Type B pancreatic cell (in vitro differentiated cells): ENCODE measurements at regions not wholly inside any gene's neighbourhood (a gene's known extent, or its start where the extent isn't known, plus 50 kb on each side); places are given as distances from the start of the nearest gene placed in this dataset.

Source experiments
- DNase-seq: peaks from one replicate; pipeline ENCODE4 v3.0.0; 2021; ENCODE audit warnings: mixed read lengths; ENCODE audit not compliant: unreplicated experiment; ENCODE audit errors: extremely low spot score
- H3K27ac Mint-ChIP-seq: 2 replicates; pipeline ENCODE4 v1.8.0; 2021; ENCODE audit warnings: mild to moderate bottlenecking, mixed read lengths
- H3K27me3 Mint-ChIP-seq: 2 replicates; pipeline ENCODE4 v1.8.0; 2021; ENCODE audit warnings: mixed read lengths
- H3K36me3 Mint-ChIP-seq: 2 replicates; pipeline ENCODE4 v1.8.0; 2021; ENCODE audit warnings: mixed read lengths
- H3K4me1 Mint-ChIP-seq: one replicate; pipeline ENCODE4 v1.8.0; 2021; ENCODE audit warnings: mixed read lengths; ENCODE audit not compliant: unreplicated experiment
- H3K4me3 Mint-ChIP-seq: 2 replicates; pipeline ENCODE4 v1.8.0; 2021; ENCODE audit warnings: mild to moderate bottlenecking, mixed read lengths
- H3K9me3 Mint-ChIP-seq: 2 replicates; pipeline ENCODE4 v1.8.0; 2021; ENCODE audit warnings: mixed read lengths
- TF ChIP-seq, protein P1 (sequence below): fragments of 200-600 bp; sonication (generic); conservative IDR thresholded peaks from 2 replicates; pipeline ENCODE4 v1.5.0; 2021; ENCODE audit warnings: antibody characterized with exemption, mild to moderate bottlenecking

- no peak for DNase-seq
- TF ChIP-seq, protein P1, sequence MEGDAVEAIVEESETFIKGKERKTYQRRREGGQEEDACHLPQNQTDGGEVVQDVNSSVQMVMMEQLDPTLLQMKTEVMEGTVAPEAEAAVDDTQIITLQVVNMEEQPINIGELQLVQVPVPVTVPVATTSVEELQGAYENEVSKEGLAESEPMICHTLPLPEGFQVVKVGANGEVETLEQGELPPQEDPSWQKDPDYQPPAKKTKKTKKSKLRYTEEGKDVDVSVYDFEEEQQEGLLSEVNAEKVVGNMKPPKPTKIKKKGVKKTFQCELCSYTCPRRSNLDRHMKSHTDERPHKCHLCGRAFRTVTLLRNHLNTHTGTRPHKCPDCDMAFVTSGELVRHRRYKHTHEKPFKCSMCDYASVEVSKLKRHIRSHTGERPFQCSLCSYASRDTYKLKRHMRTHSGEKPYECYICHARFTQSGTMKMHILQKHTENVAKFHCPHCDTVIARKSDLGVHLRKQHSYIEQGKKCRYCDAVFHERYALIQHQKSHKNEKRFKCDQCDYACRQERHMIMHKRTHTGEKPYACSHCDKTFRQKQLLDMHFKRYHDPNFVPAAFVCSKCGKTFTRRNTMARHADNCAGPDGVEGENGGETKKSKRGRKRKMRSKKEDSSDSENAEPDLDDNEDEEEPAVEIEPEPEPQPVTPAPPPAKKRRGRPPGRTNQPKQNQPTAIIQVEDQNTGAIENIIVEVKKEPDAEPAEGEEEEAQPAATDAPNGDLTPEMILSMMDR = no peak
- H3K27ac Mint-ChIP-seq = no peak overlapping the region
- no peak overlapping the region for H3K4me3 Mint-ChIP-seq
- no peaks in the 10 kb centered on the region for H3K36me3 Mint-ChIP-seq
- no peaks in the 10 kb centered on the region for H3K9me3 Mint-ChIP-seq
- H3K4me1 Mint-ChIP-seq = peaks cover 9% of the 10 kb centered on the region
- H3K27me3 Mint-ChIP-seq = no peaks in the 10 kb centered on the region
Measured at GRCh38 chr3:72137865-72138861, 353.2 kb upstream of the PROK2 start.

- Mint-ChIP-seq H3K9me3 (peaks cover 5% of the 10 kb centered on the region), H3K27ac (no peak overlapping the region), H3K27me3 (no peaks in the 10 kb centered on the region), H3K4me1 (no peaks in the 10 kb centered on the region), H3K36me3 (no peaks in the 10 kb centered on the region), H3K4me3 (no peak overlapping the region)
- no peak for DNase-seq
- TF ChIP-seq, protein P1 = no peak
Measured at GRCh38 chr3:72135636-72136035, 350.7 kb upstream of the PROK2 start.

GRCh38 chr3:72134989-72135451 lies 350.1 kb upstream of the PROK2 start:
- no peaks in the 10 kb centered on the region for H3K27me3 Mint-ChIP-seq
- no peaks in the 10 kb centered on the region for H3K4me1 Mint-ChIP-seq
- no peak for DNase-seq
- TF ChIP-seq, protein P1 = no peak
- no peaks in the 10 kb centered on the region for H3K36me3 Mint-ChIP-seq
- no peak overlapping the region for H3K4me3 Mint-ChIP-seq
- no peak overlapping the region for H3K27ac Mint-ChIP-seq
- H3K9me3 Mint-ChIP-seq = peaks cover 5% of the 10 kb centered on the region

GRCh38 chr3:72133329-72134011 lies 348.5 kb upstream of the PROK2 start:
- Mint-ChIP-seq H3K9me3 (peaks cover 10% of the 10 kb centered on the region), H3K4me3 (no peak overlapping the region), H3K36me3 (no peaks in the 10 kb centered on the region), H3K27ac (no peak overlapping the region), H3K4me1 (no peaks in the 10 kb centered on the region), H3K27me3 (peaks cover under 1% of the 10 kb centered on the region)
- no peak for DNase-seq
- TF ChIP-seq, protein P1 = no peak

- H3K27ac Mint-ChIP-seq = no peak overlapping the region
- peaks cover 11% of the 10 kb centered on the region for H3K9me3 Mint-ChIP-seq
- H3K4me3 Mint-ChIP-seq = no peak overlapping the region
- peaks cover 3% of the 10 kb centered on the region for H3K4me1 Mint-ChIP-seq
- no peaks in the 10 kb centered on the region for H3K36me3 Mint-ChIP-seq
- TF ChIP-seq, protein P1 = no peak
- no peak for DNase-seq
- peaks cover 4% of the 10 kb centered on the region for H3K27me3 Mint-ChIP-seq
Measured at GRCh38 chr3:72131899-72132298, 347.0 kb upstream of the PROK2 start.
